ENCODE measurements at regions not wholly inside any gene's neighbourhood (a gene's known extent, or its start where the extent isn't known, plus 50 kb on each side); places are given as distances from the start of the nearest gene placed in this dataset.

DNA sequence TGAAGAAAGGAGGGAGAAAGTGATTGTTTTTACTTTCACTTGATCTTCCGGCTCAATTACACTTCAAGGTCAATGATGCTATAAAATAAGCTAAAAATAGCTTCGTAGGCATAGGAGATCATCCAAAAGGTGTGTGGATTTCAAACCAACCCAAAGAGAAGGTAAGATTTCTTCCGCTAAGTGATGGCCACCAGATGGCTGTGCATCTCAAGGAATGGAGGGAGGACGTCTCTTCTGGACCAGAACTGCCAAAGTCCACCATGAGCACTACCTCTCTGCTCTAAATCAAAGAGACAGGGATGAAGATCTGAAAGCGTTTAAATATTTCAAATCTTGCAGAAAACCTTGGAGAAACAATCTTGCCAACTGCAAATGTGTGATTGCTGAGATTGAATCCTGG lies 199.1 kb upstream of the ZPLD1 start:
- Histone ChIP-seq H3K36me3 (no peaks in the 10 kb centered on the region), H3K4me1 (no peaks in the 10 kb centered on the region), H3K27ac (no peak overlapping the region), H3K9me3 (replicated peaks) (no peaks in the 10 kb centered on the region), H3K4me3 (no peak overlapping the region), H3K27me3 (no peaks in the 10 kb centered on the region)
- peak in 1 of 2 experiments; percentile 29 for DNase-seq

DNA sequence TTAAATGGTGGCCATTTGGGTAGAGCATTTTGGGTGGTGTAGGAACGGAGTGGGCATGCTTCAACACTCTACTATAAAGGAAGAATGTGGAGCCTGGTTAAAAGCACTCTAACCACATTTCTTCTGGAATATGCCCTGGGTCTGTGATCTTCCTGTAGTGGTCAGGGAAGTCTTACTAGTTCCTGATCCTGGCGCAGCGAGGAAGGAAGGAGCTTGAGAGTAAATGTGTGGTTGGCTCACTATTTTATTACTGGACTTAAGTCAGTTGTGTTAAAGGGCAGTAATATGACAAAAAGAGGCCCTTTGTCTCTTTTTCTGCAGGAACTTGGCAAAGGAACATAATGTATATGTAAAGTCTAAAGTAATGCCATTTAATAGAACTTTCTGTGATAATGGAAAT lies 197.6 kb upstream of the ZPLD1 start:
- Histone ChIP-seq H3K27me3 (no peaks in the 10 kb centered on the region), H3K27ac (no peak overlapping the region), H3K9me3 (replicated peaks) (no peaks in the 10 kb centered on the region), H3K4me1 (no peaks in the 10 kb centered on the region), H3K36me3 (no peaks in the 10 kb centered on the region), H3K4me3 (no peak overlapping the region)
- DNase-seq, result no peak

DNA sequence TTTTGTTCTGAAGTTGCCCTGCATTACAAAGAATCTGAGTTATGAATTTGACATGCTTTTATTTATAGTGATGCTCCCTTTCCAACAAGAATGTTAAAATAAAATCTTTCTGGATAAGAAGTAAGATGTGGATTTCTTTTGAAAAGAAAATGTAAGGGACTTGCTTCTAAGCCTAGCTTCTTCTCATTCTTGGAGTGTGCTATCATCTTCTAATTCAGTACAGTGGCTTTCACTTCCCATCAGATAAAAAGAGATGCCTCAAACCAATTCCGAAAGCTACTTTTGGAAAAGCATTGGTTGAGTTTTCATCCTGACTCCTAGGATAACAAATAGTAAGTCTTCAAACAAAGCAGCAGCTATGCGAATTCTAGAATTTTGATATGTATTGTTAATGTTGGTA lies 197.0 kb upstream of the ZPLD1 start:
- Histone ChIP-seq H3K4me3 (no peak overlapping the region), H3K27me3 (no peaks in the 10 kb centered on the region), H3K27ac (no peak overlapping the region), H3K36me3 (no peaks in the 10 kb centered on the region), H3K4me1 (no peaks in the 10 kb centered on the region), H3K9me3 (replicated peaks) (no peaks in the 10 kb centered on the region)
- DNase-seq, result no peak

DNA sequence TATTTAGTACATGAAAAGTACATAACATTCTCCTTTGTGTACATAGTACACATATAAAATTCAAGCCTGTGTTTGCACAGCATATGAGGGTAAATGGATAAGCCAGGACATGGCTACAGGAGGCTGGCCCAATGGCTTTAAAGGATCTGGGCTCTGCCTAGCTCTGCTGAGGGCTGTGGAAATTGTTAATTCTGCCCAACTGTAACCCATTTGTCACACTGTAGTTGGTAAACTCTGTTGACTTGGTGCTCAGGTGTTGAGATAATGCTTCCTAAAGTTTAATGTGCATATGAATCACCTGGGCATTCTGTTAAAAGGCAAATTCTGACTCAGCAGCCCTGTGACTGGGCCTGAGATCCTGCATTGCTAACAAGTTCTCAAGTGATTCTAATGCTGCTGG lies 196.5 kb upstream of the ZPLD1 start:
- no peaks in the 10 kb centered on the region for H3K27me3 ChIP-seq
- DNase-seq, result no peak
- H3K4me1 ChIP-seq, result no peaks in the 10 kb centered on the region
- H3K4me3 ChIP-seq, result no peak overlapping the region
- no peaks in the 10 kb centered on the region for H3K9me3 ChIP-seq (replicated peaks)
- H3K36me3 ChIP-seq, result no peaks in the 10 kb centered on the region
- H3K27ac ChIP-seq, result no peak overlapping the region

DNA sequence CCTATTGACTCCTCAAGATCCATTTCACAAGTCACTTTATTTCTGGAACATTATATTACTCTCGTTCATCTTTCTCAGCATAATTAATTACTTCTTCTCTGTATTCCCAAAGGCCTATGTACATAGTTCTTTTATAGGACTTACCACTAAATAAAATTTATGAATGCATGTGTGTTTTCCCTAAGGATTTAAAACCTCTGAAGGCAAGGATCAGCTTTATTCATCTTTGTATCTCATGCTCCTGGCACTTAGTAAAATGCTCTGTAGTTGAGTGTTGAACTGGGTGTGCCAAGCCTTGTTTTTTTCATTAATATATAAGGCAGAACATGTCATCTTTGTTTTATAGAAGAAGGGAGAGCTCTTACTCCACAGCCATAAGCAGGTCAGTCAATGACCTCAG lies 194.1 kb upstream of the ZPLD1 start:
- Histone ChIP-seq H3K36me3 (no peaks in the 10 kb centered on the region), H3K27ac (no peak overlapping the region), H3K4me1 (no peaks in the 10 kb centered on the region), H3K9me3 (replicated peaks) (no peaks in the 10 kb centered on the region), H3K4me3 (no peak overlapping the region), H3K27me3 (no peaks in the 10 kb centered on the region)
- no peak for DNase-seq

DNA sequence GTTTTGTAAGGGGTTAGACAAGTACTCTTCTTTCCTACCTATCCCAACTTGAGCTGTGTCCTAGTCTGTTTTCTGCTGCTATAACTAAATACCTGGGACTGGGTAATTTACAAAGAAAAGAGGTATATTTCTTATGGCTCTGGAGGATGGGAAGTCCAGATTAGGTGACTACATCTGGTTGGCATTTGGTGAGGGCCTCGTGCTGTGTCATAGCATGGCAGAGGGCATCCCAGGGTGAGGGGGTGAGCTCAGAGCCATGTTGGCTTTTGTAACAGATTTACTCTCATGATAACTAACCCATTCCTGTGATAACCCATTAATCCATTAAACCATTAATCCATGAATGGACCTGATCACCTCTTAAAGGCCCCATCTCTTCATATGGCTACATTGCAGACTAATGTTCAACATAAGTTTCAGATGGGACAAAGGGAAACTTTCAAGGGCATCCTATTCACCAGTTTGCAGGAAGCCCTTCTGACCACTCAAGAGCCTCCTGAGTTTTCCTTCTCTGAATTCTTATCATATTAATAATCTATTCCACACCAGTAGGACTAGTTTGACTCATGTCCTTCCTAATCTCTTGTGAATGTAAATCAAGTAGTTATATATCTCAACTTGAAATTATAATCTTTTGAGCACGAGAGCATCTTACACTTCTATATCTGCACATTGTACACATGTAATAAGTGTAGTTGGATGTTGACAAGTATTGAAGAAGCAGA lies 185.7 kb upstream of the ZPLD1 start:
- Histone ChIP-seq H3K4me1 (no peaks in the 10 kb centered on the region), H3K9me3 (replicated peaks) (no peaks in the 10 kb centered on the region), H3K4me3 (no peak overlapping the region), H3K27ac (no peak overlapping the region), H3K36me3 (no peaks in the 10 kb centered on the region), H3K27me3 (no peaks in the 10 kb centered on the region)
- DNase-seq, result no peak

DNA sequence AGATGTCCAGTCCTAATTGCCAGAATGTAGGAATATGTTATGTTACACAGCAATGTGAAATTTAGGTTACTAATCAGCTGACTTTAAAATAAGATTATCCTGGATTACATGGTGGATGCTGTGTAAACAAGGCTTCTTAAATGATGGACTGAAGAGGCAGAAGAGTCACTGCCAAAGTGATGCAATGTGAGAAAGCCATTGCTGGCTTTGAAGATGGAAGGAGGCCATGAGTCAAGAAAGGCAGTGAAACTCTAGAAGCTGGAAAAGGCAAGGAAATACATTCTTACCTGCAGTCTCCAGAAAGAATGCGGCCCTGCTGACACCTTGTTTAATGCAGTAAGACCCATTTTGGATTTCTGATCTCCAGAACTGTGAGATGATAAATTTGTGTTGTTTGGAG lies 179.1 kb upstream of the ZPLD1 start:
- no peak for DNase-seq
- Histone ChIP-seq H3K27ac (no peak overlapping the region), H3K4me3 (no peak overlapping the region), H3K9me3 (replicated peaks) (no peaks in the 10 kb centered on the region), H3K36me3 (no peaks in the 10 kb centered on the region), H3K27me3 (no peaks in the 10 kb centered on the region), H3K4me1 (no peaks in the 10 kb centered on the region)

DNA sequence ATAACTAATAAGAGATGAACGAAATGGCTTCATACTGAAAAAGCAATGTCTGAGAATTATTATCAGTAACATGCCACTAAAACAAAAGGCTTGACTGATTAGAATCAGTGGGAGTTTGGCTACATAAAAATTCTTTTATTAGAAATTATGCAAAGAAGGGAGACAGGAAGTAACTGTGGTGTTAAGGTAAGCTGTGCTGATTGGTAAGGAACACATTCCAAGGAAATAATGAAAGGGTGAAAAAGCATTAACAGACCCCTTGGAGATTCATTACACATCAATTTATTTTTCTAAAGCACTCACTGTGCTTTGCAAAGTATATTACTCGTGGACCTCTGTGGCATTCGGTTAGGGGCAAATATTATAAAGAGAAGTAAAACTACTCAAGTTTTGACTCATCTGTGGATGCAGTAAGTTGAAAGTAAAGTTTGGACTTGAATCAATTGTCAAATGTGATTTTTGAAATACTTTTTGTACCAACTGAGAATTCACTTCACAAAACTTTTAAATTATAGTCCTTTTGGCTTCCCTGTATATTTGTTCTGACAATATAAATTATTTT lies 176.1 kb upstream of the ZPLD1 start:
- Histone ChIP-seq H3K27ac (no peak overlapping the region), H3K4me3 (no peak overlapping the region), H3K27me3 (no peaks in the 10 kb centered on the region), H3K9me3 (replicated peaks) (no peaks in the 10 kb centered on the region), H3K36me3 (no peaks in the 10 kb centered on the region), H3K4me1 (no peaks in the 10 kb centered on the region)
- DNase-seq, result no peak

DNA sequence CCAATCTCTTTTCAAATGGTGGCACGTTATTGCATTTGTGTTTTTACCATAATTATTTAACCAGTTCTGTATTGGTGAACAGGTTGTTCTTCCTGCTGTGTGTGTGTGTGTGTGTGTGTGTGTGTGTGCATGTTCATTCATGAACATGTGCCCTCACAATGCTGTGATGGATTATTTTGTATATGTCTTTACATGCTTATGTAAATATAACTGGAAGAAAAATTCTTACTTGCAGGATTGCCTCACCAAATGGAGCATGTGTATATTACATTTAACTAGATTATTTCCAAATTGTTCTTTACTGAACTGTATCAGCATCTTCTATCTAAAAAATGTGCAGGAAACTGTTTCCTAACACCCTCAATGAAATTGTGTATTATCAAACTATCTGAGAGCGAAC lies 175.2 kb upstream of the ZPLD1 start:
- no peaks in the 10 kb centered on the region for H3K9me3 ChIP-seq (replicated peaks)
- no peak overlapping the region for H3K4me3 ChIP-seq
- no peaks in the 10 kb centered on the region for H3K4me1 ChIP-seq
- H3K27me3 ChIP-seq, result no peaks in the 10 kb centered on the region
- no peak for DNase-seq
- H3K36me3 ChIP-seq, result no peaks in the 10 kb centered on the region
- no peak overlapping the region for H3K27ac ChIP-seq

DNA sequence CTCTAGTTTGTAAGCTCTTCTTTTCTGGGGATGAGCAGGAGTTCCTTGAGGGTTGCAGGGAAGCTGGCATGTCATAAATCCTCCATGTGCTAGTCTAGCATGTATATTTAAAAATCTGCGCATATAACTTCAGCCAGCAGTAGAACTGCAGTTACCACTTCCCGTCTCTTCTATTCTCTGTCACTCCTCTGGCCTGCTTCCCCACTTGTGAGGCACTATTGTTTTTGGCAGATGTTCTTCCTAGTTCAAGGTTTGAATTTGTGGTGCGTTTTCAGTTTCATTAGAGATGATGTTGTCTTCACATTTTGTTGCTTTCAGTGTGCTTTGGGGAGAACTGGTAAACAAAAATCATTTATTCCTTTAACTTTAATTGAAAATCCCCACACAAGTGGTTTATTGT lies 169.1 kb upstream of the ZPLD1 start:
- Histone ChIP-seq H3K27ac (no peak overlapping the region), H3K4me3 (no peak overlapping the region), H3K36me3 (no peaks in the 10 kb centered on the region), H3K9me3 (replicated peaks) (no peaks in the 10 kb centered on the region; the same call in 1 of the 2 replicates), H3K4me1 (no peaks in the 10 kb centered on the region), H3K27me3 (no peaks in the 10 kb centered on the region)
- DNase-seq, result no peak

DNA sequence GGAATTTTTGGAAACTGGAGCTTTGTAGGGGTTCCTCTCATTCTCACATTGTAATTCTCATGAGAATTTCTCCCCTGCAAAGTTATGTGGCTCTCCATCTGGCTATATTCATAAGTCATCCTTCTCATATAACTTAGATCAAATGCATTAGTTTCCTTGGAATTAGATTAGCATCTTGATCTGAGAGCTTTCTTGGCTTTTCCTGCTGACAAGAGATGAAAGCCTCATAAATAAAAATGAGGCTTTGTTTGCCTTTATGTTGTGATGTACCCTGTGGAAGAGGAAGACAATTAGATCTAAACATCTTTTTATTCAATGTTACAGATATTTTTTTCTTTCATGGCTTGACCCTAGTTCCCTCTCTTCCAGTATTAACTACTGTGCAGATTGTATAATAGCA lies 165.4 kb upstream of the ZPLD1 start:
- H3K4me1 ChIP-seq, result no peaks in the 10 kb centered on the region
- H3K27me3 ChIP-seq, result no peaks in the 10 kb centered on the region
- H3K9me3 ChIP-seq (replicated peaks), result no peaks in the 10 kb centered on the region; the same call in 1 of the 2 replicates
- no peak overlapping the region for H3K27ac ChIP-seq
- no peaks in the 10 kb centered on the region for H3K36me3 ChIP-seq
- H3K4me3 ChIP-seq, result no peak overlapping the region
- no peak for DNase-seq

DNA sequence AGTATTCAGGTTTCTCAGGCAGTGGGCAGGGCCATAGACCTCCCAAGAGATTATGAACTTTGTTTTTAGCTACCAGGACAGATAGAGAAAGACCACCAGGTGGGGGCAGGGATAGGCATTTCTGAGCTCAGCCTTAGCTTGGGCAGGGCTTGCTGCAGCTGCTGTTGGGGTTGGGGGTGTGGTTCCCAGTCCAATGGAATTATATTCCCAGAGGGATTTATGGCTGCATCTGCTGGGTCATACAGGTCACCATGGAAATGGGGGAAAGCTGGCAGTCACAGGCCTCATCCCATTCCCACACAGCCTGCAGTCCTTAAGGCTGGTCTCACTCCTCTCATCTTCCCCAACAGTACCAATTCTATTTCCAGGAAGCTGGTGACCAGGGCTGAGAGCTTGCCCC lies 144.6 kb upstream of the ZPLD1 start:
- Histone ChIP-seq H3K4me3 (no peak overlapping the region), H3K4me1 (peaks cover 19% of the 10 kb centered on the region), H3K36me3 (no peaks in the 10 kb centered on the region), H3K9me3 (replicated peaks) (peaks cover 11% of the 10 kb centered on the region), H3K27me3 (no peaks in the 10 kb centered on the region), H3K27ac (peak overlapping the region; percentile 43)
- peak; percentile 90 for DNase-seq

DNA sequence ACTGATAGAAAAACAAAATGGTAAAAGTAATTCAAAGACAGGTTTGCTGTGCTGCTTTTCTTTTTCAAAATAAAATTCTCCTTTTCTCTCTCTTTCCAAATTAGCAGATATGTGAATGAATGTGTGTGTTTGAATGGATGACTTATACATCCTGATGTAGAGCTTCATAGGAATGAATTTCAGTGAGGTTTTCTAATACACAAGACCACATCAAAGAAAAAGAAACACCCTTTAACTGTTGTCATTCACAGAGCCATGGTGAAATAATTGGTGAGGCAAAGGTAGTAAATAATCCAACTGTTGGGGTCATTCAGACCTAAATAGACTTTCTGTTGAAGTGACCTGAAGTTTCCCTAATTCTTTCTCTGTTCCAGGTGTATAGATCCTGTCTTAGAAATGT lies 139.1 kb upstream of the ZPLD1 start:
- Histone ChIP-seq H3K27me3 (no peaks in the 10 kb centered on the region), H3K36me3 (no peaks in the 10 kb centered on the region), H3K4me1 (peaks cover 6% of the 10 kb centered on the region), H3K9me3 (replicated peaks) (peaks cover 4% of the 10 kb centered on the region), H3K4me3 (no peak overlapping the region), H3K27ac (no peak overlapping the region)
- DNase-seq, result no peak

DNA sequence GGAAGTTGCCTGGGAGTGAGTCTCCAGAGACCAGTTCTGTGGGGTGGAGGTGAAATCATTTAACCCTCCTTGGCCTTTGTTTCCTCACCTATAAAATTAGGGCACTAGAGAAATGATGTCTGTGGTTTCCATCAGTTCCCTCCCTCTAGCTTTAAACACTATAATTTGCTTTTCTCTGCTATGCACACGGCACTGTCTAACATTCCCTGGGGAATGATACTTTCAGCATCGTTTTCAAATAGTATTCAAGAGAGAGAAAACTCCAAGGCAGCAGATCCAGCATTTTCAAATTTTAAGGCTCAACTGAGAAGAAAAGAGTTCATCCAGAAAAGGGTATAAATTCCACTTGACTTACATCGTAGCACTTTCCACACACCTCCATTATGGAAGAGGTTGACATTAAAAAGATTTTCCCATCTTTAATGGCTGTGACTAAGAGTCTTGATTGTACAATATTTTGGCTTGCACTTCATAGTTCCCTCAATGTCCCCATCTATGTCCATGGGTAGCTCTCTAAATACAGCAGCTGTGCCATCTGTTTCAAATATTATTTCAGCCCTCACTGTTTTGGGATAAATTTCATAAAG lies 137.7 kb upstream of the ZPLD1 start:
- H3K36me3 ChIP-seq, result no peaks in the 10 kb centered on the region
- H3K27ac ChIP-seq, result no peak overlapping the region
- H3K9me3 ChIP-seq (replicated peaks), result peaks cover 4% of the 10 kb centered on the region
- H3K4me3 ChIP-seq, result no peak overlapping the region
- no peaks in the 10 kb centered on the region for H3K4me1 ChIP-seq
- no peak for DNase-seq
- H3K27me3 ChIP-seq, result no peaks in the 10 kb centered on the region

DNA sequence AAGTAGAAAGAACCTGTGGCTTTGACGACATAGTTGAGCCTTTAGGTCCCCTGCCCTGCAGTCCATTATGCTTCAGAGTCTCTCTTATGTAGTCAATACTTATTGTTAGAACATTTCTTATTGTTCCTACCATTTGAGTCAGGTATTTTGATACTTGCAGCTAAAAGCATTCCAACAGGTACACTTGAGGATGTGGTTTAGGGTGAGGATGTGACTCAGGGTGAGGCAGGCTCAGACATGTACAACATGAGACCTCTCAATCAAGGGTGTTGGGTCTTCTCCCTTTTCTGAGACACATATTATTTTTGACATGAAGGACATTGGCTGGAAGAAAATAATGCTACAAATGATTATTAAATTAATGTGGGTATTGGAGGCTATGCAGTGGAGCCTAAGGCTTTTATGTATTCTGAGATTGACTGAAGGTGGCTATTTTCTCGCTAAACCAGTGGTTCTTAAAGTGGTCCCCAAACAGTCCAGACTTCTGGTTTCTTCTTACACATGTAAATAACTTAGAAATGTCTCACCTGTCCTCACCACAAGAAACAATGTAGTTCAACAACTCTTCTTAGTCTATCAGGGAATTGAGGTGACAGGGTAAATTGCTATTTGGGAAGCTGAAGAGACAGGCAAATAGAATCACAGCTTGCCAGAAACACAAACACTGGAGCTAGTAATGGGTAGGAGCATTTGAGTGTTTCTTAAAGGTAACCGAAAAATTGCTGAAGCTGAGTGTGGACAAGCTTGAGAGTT lies 135.5 kb upstream of the ZPLD1 start:
- Histone ChIP-seq H3K27me3 (no peaks in the 10 kb centered on the region), H3K9me3 (replicated peaks) (no peaks in the 10 kb centered on the region), H3K36me3 (no peaks in the 10 kb centered on the region), H3K4me3 (no peak overlapping the region), H3K4me1 (no peaks in the 10 kb centered on the region), H3K27ac (no peak overlapping the region)
- DNase-seq, result no peak
